ENCODE measurements at regions not wholly inside any gene's neighbourhood (a gene's known extent, or its start where the extent isn't known, plus 50 kb on each side); places are given as distances from the start of the nearest gene placed in this dataset.
"Not testable (repeated sequence)": the region's sequence is repeated elsewhere in the genome, so short reads cannot be mapped to it uniquely, and the experiment has no call there.

DNA sequence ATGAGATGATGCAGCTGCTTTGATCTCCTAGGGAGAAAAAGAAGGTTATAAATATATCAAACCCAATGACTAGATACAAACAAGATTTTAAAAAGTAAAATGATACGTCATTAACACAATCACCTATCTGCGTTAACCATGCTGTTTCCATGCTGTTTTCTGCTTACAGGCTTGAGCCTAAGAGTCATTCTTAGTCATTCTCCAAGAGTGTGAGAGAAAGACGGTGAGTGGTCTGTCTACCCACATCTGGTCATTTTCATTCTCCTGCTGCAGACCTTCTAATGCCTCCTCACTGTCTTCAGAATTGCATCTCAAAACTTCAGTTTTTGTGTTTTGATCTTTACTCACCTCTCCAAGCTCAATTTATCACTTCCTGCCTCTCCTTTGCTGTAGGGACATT is 98.0 kb upstream of the ELMO1 start:
- no peaks in the 10 kb centered on the region for H3K27me3 ChIP-seq
- no peak overlapping the region for H3K4me3 ChIP-seq

DNA sequence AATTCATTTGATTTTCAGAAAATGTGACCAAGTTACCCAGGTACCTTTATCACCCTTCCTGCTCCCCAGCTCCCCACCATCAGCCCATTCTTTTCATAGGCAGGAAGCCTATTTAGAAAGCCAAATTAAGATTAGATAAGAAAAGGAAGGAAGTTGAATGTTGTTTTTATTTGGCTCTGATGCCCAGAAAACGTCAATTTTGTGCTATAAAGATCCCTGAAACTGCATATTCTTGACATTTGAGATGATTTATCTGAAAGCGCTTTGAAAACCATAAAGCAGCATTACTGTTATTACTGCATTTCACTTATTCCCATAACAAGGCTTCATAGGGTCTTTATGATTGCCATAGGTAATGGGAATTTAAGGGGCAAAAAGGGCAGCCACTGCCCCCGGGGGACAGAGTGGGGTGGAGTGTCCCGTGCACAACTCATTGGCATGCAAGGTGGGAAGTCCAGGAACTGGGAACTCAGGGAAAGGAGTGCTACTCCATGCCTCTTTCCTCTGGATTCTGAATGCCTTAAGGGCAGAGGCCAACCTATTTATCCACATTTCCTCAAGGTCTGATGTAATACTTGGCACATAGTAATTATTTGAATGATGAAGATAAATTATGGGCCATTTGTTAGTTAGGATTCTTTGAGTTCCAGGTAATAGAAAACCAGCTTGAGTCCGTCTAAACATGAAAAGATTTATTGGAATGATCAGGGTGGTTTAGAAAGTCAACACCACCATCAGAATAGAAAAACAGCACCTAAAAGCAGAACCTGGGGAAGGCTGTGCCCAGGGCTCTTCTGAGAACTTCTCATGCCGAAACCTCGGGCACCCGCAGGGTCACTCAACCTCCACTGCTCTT is 100.6 kb upstream of the ELMO1 start:
- TF ChIP-seq, protein P1, sequence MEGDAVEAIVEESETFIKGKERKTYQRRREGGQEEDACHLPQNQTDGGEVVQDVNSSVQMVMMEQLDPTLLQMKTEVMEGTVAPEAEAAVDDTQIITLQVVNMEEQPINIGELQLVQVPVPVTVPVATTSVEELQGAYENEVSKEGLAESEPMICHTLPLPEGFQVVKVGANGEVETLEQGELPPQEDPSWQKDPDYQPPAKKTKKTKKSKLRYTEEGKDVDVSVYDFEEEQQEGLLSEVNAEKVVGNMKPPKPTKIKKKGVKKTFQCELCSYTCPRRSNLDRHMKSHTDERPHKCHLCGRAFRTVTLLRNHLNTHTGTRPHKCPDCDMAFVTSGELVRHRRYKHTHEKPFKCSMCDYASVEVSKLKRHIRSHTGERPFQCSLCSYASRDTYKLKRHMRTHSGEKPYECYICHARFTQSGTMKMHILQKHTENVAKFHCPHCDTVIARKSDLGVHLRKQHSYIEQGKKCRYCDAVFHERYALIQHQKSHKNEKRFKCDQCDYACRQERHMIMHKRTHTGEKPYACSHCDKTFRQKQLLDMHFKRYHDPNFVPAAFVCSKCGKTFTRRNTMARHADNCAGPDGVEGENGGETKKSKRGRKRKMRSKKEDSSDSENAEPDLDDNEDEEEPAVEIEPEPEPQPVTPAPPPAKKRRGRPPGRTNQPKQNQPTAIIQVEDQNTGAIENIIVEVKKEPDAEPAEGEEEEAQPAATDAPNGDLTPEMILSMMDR (IDR thresholded peaks at IDR 0.05) = no peak
- no peak overlapping the region for H3K4me3 ChIP-seq
- no peaks in the 10 kb centered on the region for H3K9me3 ChIP-seq
- no peaks in the 10 kb centered on the region for H3K4me1 ChIP-seq
- intact Hi-C loops (cut with DNase I) = no loop called here
- no peaks in the 10 kb centered on the region for H3K27me3 ChIP-seq
- no peaks in the 10 kb centered on the region for H3K36me3 ChIP-seq
- H3K27ac ChIP-seq = no peak overlapping the region
- DNase-seq (ENCODE audit: low spot score in 2 of 2) = no peak

More for the DNA sequence above, 98.0 kb upstream of the ELMO1 start:
- intact Hi-C loops (cut with DNase I) = no loop called here
- TF ChIP-seq, protein P1 (IDR thresholded peaks at IDR 0.05) = no peak
- DNase-seq (ENCODE audit: low spot score in 2 of 2) = no peak
- Histone ChIP-seq H3K27ac (no peak overlapping the region), H3K9me3 (no peaks in the 10 kb centered on the region), H3K36me3 (no peaks in the 10 kb centered on the region), H3K4me1 (no peaks in the 10 kb centered on the region)

DNA sequence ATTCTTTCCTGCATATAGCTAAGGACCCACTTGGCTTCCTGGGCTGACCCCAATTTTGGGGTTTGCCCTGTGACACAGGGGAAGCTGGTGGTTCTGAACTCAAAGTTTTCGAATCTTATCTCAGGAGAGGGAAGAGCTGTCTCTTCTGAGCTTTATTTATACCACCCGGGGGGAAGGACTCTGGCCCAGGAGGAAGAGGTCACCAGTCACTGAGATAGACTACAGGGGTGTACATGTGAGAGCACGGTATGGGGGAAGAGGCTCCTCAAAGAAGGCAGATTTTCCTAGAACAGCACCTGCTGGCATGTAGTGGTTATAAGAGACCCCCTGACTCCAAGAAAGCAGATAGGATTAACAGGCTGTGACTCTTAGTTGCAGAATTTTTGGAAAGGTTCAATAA is 101.8 kb upstream of the ELMO1 start:
- no peaks in the 10 kb centered on the region for H3K9me3 ChIP-seq
- no peak overlapping the region for H3K27ac ChIP-seq
- TF ChIP-seq, protein P1 (IDR thresholded peaks at IDR 0.05) = no peak
- H3K27me3 ChIP-seq = no peaks in the 10 kb centered on the region
- no peaks in the 10 kb centered on the region for H3K4me1 ChIP-seq
- H3K36me3 ChIP-seq = no peaks in the 10 kb centered on the region
- H3K4me3 ChIP-seq = no peak overlapping the region
- no peak for DNase-seq (ENCODE audit: low spot score in 2 of 2)
- intact Hi-C loops (cut with DNase I) = no loop called here

DNA sequence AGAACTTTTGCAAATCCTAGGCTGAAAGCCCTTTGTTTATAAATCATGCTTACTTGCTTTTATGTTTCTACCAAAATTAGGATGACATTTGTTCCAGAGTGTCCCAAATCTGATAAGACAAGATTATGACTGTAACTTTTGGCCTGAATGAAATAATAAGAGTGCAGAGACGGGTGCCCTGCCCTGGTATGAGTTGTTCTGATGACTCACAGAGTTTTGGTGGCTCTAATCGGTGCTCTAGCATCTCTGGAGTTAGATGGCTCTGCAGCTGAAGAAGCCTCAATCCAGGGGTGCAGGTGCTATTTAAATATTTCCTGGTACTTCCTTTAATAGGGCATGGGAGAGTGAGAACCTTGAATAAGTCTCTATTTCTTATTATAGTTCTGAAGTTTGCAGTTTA is 102.2 kb upstream of the ELMO1 start:
- Histone ChIP-seq H3K9me3 (no peaks in the 10 kb centered on the region), H3K4me3 (no peak overlapping the region), H3K36me3 (no peaks in the 10 kb centered on the region), H3K4me1 (no peaks in the 10 kb centered on the region), H3K27ac (no peak overlapping the region), H3K27me3 (no peaks in the 10 kb centered on the region)
- no peak for DNase-seq (ENCODE audit: low spot score in 2 of 2)
- TF ChIP-seq, protein P1 (IDR thresholded peaks at IDR 0.05) = no peak
- intact Hi-C loops (cut with DNase I) = no loop called here

DNA sequence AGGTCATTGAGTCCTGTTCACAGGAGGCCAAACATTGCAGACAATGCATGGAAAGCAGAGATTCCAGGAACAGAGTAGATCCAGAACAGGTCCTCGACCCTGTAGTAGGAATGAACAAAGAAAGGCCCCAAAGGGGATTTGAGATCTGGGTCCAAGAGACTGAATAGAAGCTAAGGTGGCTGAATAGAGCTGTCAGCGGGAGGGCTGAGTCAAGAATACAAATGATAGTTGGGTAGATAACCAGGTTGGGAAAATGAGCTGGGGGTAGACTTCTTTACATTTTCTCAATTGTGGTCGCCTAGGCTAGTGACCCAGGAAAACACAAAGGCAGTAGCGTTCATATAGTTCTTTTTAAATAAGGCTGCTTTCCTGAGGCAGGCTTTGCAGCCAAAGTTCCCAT is 103.4 kb upstream of the ELMO1 start:
- H3K4me3 ChIP-seq = no peak overlapping the region
- H3K9me3 ChIP-seq = no peaks in the 10 kb centered on the region
- DNase-seq (ENCODE audit: low spot score in 2 of 2) = no peak
- H3K27ac ChIP-seq = no peak overlapping the region
- intact Hi-C loops (cut with DNase I) = no loop called here
- TF ChIP-seq, protein P1 (IDR thresholded peaks at IDR 0.05) = no peak
- no peaks in the 10 kb centered on the region for H3K27me3 ChIP-seq
- no peaks in the 10 kb centered on the region for H3K36me3 ChIP-seq
- H3K4me1 ChIP-seq = no peaks in the 10 kb centered on the region

DNA sequence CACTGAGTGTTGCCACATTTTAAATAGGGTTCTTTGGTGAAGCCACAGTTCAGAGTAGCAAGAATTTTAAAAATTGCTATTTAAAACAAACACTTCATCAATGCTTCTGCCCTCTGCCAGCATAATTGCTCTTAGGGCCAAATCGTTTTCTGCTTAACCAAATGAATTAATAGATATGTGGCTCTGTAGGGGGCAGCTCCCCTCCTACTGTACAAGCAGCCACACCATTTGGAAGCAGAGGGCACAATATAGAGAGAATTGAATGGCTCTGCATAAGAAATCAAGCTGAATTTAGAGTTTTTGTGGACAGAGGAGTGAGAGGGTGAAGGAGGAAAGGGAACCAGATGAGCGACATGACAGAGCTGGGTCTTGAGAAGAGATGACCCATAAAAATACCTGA is 103.8 kb upstream of the ELMO1 start:
- H3K4me3 ChIP-seq; H3K27me3 ChIP-seq; H3K36me3 ChIP-seq; H3K27ac ChIP-seq; H3K9me3 ChIP-seq; DNase-seq (ENCODE audit: low spot score in 2 of 2); intact Hi-C loops (cut with DNase I); H3K4me1 ChIP-seq: not testable (repeated sequence)

Data from ascending aorta (tissue), 2 donors.